PC-3 (cell line): ENCODE measurements at regions not wholly inside any gene's neighbourhood (a gene's known extent, or its start where the extent isn't known, plus 50 kb on each side); places are given as distances from the start of the nearest gene placed in this dataset.
A peak's percentile ranks its signal among the peaks of the same experiment; 100 is the strongest.

Experiments used
- ATAC-seq: fragments of 200-7000 bp; cut with Tn5 transposase; 2 replicates; pipeline ENCODE4 v1.9.1; 2020; ENCODE audit warnings: mild to moderate bottlenecking, moderate library complexity
- BruUV-seq: library from RNA; stranded (reverse); fragments of 400-500 nt; replicated peaks from 2 replicates; lab custom pipeline; 2021; lab: Mats Ljungman, UMichigan
- CTCF ChIA-PET: fragments of 300-600 bp; sonication (Branson Sonifier 250); formaldehyde crosslinking; loops from one replicate; lab custom pipeline; 2022; ENCODE audit warnings: antibody characterized with exemption; lab: Charles Lee
- POLR2A ChIA-PET: fragments of 300-600 bp; sonication (Branson Sonifier 250); formaldehyde crosslinking; loops from one replicate; lab custom pipeline; 2022; ENCODE audit warnings: antibody characterized with exemption; ENCODE audit not compliant: unreplicated experiment; lab: Charles Lee
- DNase-seq: peaks from one replicate; pipeline ENCODE4 v3.0.0-alpha.2; 2015
- H2AFZ ChIP-seq: fragments of 300-600 bp; sonication (generic); 2 replicates; pipeline ENCODE4 v1.6.0; 2016; ENCODE audit warnings: antibody characterized with exemption, low read length
- H3F3A ChIP-seq: fragments of 300-600 bp; sonication (generic); one replicate; pipeline ENCODE4 v1.6.0; 2017; ENCODE audit warnings: antibody characterized with exemption, low read length, control low read depth, mild to moderate bottlenecking; ENCODE audit not compliant: unreplicated experiment
- H3K27ac ChIP-seq: fragments of 300-600 bp; sonication (generic); 2 replicates; pipeline ENCODE4 v1.5.1; 2016; ENCODE audit warnings: mild to moderate bottlenecking, low read length
- H3K27me3 ChIP-seq: fragments of 300-600 bp; sonication (generic); 2 replicates; pipeline ENCODE4 v1.6.1; 2016; ENCODE audit warnings: low read length, mixed read lengths
- H3K36me3 ChIP-seq: fragments of 300-600 bp; sonication (generic); 2 replicates; pipeline ENCODE4 v1.6.1; 2016; ENCODE audit warnings: low read depth, mixed run types, low read length, mixed read lengths
- H3K4me1 ChIP-seq: fragments of 300-600 bp; sonication (generic); 2 replicates; pipeline ENCODE4 v1.5.1; 2016; ENCODE audit warnings: low read length; ENCODE audit not compliant: insufficient read depth
- H3K4me2 ChIP-seq: fragments of 300-600 bp; sonication (generic); 2 replicates; pipeline ENCODE4 v1.6.0; 2016; ENCODE audit warnings: low read length
- H3K4me3 ChIP-seq: fragments of 300-600 bp; sonication (generic); 2 replicates; pipeline ENCODE4 v1.5.1; 2016; ENCODE audit warnings: mild to moderate bottlenecking, low read length, mixed read lengths
- H3K79me2 ChIP-seq: fragments of 300-600 bp; sonication (generic); 2 replicates; pipeline ENCODE4 v1.6.1; 2017; ENCODE audit warnings: low read length, mixed read lengths
- H3K9ac ChIP-seq: fragments of 300-600 bp; sonication (generic); 2 replicates; pipeline ENCODE4 v1.6.0; 2016; ENCODE audit warnings: mild to moderate bottlenecking, low read length
- H3K9me2 ChIP-seq: fragments of 300-600 bp; sonication (generic); replicated peaks from 2 replicates; pipeline ENCODE4 v1.6.1; 2016; ENCODE audit warnings: mixed run types, low read length, mixed read lengths
- H3K9me3 ChIP-seq: fragments of 300-600 bp; sonication (generic); 2 replicates; pipeline ENCODE4 v1.6.1; 2016; ENCODE audit warnings: low read length, mixed read lengths
- H4K20me1 ChIP-seq: fragments of 300-600 bp; sonication (generic); 2 replicates; pipeline ENCODE4 v1.6.1; 2016; ENCODE audit warnings: low read length, mixed read lengths
- EZH2 ChIP-seq: fragments of 300-600 bp; sonication (generic); IDR thresholded peaks from one replicate; pipeline ENCODE4 v1.6.1; 2017; ENCODE audit warnings: antibody characterized with exemption, mild to moderate bottlenecking, low read length; ENCODE audit not compliant: unreplicated experiment
- EZH2phosphoT487 ChIP-seq: fragments of 300-600 bp; sonication (generic); IDR thresholded peaks from 2 replicates; pipeline ENCODE4 v1.6.1; 2018; ENCODE audit warnings: mild to moderate bottlenecking, antibody characterized with exemption, low read length, borderline replicate concordance
- intact Hi-C: fragments of 100-400 bp; cut with micrococcal nuclease; formaldehyde crosslinking; loops from 2 replicates; pipeline ENCODE4 v1.9.0; 2023
- TF ChIP-seq, protein P1 (sequence below): fragments of 300-600 bp; sonication (generic); conservative IDR thresholded peaks from 2 replicates; pipeline ENCODE4 v1.5.1; 2017; ENCODE audit warnings: antibody characterized with exemption, low read depth, mild to moderate bottlenecking, low read length

GRCh38 chr5:30804739-30805505, 388.6 kb upstream of the CDH6 start:
- Histone ChIP-seq H3K4me1 (no peaks in the 10 kb centered on the region), H3K9me2 (no peaks in the 10 kb centered on the region), H3K36me3 (no peaks in the 10 kb centered on the region), H3K79me2 (no peaks in the 10 kb centered on the region), H4K20me1 (no peaks in the 10 kb centered on the region), H3K27me3 (peaks cover 19% of the 10 kb centered on the region; the same call in 1 of the 2 replicates), H3K9ac (no peak overlapping the region), H3F3A (no peaks in the 10 kb centered on the region), H3K4me3 (no peak overlapping the region), H3K9me3 (no peaks in the 10 kb centered on the region), H2AFZ (no peak overlapping the region), H3K4me2 (no peak overlapping the region), H3K27ac (no peak overlapping the region)
- intact Hi-C loops = loop anchor here (10.0 kb wide), 1 partner anchor 380 kb away; no protein-coding TSS in a partner anchor
- no TSS peak for BruUV-seq
- POLR2A ChIA-PET = no interaction called here
- ATAC-seq = no peak; the same call in 1 of the 2 replicates
- DNase-seq = peak; percentile 3
- CTCF ChIA-PET = no interaction called here
- TF ChIP-seq EZH2phosphoT487 (no peak), EZH2 (no peak)
- TF ChIP-seq, protein P1, sequence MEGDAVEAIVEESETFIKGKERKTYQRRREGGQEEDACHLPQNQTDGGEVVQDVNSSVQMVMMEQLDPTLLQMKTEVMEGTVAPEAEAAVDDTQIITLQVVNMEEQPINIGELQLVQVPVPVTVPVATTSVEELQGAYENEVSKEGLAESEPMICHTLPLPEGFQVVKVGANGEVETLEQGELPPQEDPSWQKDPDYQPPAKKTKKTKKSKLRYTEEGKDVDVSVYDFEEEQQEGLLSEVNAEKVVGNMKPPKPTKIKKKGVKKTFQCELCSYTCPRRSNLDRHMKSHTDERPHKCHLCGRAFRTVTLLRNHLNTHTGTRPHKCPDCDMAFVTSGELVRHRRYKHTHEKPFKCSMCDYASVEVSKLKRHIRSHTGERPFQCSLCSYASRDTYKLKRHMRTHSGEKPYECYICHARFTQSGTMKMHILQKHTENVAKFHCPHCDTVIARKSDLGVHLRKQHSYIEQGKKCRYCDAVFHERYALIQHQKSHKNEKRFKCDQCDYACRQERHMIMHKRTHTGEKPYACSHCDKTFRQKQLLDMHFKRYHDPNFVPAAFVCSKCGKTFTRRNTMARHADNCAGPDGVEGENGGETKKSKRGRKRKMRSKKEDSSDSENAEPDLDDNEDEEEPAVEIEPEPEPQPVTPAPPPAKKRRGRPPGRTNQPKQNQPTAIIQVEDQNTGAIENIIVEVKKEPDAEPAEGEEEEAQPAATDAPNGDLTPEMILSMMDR = peak; percentile 38; the same call in 1 of the 2 replicates

DNA sequence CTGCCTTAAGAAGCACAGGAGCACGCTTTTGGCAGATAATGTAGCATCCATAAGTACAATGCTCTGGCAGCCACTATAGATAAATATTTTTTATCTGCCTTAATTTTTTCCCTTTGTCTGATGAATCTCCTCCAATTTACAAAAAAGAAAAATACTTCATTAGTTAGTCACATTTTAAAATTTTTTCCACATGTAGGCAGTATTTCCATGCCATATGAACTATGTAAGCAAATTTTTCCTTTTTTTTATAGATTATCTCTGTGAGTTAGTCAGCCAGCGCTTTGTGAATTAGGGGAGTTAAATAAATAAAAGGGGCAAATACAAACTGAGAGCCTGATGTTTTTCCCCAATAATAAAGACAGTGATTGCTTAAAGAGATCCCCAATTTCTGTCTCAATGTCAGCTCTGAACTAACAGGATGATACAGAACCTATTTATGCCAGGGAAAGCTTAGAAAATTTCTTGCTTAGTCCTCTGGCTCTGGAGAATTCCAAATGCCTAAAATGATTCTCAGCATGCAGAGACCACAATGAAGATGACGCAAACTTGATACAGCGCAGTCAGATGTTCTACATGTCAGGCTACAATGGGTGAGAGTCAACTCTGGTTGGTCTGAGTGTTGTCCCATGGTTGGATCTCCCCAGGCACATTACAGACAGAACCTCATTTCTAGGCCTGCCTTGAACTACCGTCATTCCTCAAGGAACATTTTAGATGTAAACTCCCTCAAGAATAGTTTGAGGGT, 390.4 kb upstream of the CDH6 start:
- CTCF ChIA-PET = no interaction called here

More for the DNA sequence above, 390.4 kb upstream of the CDH6 start:
- Histone ChIP-seq H3K9me2 (no peaks in the 10 kb centered on the region), H3K4me3 (no peak overlapping the region), H3K27me3 (peaks cover 19% of the 10 kb centered on the region; the same call in 1 of the 2 replicates), H3K9ac (no peak overlapping the region), H3K9me3 (no peaks in the 10 kb centered on the region), H4K20me1 (no peaks in the 10 kb centered on the region), H3K4me1 (no peaks in the 10 kb centered on the region), H3K36me3 (no peaks in the 10 kb centered on the region), H3K27ac (no peak overlapping the region), H3K79me2 (no peaks in the 10 kb centered on the region), H3F3A (no peaks in the 10 kb centered on the region), H3K4me2 (no peak overlapping the region), H2AFZ (no peak overlapping the region)
- BruUV-seq = no TSS peak
- TF ChIP-seq EZH2phosphoT487 (no peak), EZH2 (no peak)
- TF ChIP-seq, protein P1 = no peak
- POLR2A ChIA-PET = no interaction called here
- intact Hi-C loops = loop anchor here (10.0 kb wide), 1 partner anchor 382 kb away; no protein-coding TSS in a partner anchor
- no peak for ATAC-seq
- DNase-seq = no peak
